ENCODE measurements at regions not wholly inside any gene's neighbourhood (a gene's known extent, or its start where the extent isn't known, plus 50 kb on each side); places are given as distances from the start of the nearest gene placed in this dataset.
"Not testable (repeated sequence)": the region's sequence is repeated elsewhere in the genome, so short reads cannot be mapped to it uniquely, and the experiment has no call there.

DNA sequence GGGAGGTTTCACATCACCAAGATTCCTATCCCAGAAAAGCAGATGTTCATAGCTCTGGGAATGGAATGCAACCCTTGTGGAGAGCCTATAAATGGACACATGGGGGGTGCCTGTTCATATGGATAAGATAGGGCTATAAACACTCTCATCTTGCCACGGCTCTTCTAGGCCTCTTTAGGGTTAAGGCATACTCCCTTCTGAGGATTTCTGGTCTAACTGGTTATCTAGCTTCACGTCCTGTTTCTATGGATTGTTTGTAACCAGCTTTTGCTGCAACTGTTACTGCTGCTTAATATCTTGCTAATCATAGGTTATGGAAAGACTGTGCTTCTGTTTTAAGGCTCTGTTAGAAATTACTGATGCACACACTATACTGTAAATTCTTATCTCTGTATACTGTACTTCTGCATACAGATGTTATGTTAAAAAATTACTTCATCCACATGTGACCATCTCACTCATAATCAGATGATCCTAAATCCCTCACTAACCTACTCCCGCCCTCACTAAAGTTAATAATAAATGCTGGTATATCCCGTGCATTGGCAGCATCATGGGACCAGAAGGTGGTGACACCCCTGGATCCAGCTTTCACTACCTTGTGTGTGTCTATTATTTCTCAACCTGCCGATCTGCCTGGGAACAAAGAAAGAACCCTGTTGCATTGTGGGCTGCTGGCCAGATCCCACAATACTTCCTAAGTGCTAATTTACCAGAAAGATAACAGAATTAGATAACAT lies 68.7 kb downstream of the PRKAB2 start:
- H3K9me3 Mint-ChIP-seq; DNase-seq; H3K4me3 Mint-ChIP-seq; H3K36me3 Mint-ChIP-seq (ENCODE audit: insufficient read depth); ATAC-seq; H3K4me1 Mint-ChIP-seq (ENCODE audit: low read depth): not testable (repeated sequence)
- peaks cover 21% of the 10 kb centered on the region for H3K27me3 Mint-ChIP-seq (ENCODE audit: low read depth)

DNA sequence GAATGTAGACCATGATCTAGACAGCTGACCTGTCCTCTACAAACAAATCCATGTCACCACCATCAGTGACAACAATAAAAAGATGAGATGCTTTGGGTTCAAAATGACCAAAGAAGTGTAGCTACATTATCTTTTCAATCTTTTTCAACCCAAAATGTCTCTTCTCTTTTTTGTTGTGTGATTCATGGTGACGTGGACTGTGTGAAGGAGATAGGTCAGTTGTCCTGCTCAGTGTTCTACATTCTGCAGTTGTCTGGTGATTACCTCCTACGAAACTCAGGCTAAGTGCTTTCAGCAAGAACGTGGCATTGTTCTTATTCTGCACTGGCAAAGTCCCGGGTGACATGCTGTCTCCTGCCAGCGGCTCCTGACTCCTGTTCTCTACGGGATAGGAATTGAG lies 73.1 kb downstream of the PRKAB2 start:
- Mint-ChIP-seq H3K4me3 (no peak overlapping the region), H3K9me3 (no peaks in the 10 kb centered on the region), H3K4me1 (ENCODE audit: low read depth) (no peaks in the 10 kb centered on the region), H3K36me3 (ENCODE audit: insufficient read depth) (no peaks in the 10 kb centered on the region), H3K27me3 (ENCODE audit: low read depth) (peaks cover 9% of the 10 kb centered on the region)
- ATAC-seq, result no peak
- no peak for DNase-seq

DNA sequence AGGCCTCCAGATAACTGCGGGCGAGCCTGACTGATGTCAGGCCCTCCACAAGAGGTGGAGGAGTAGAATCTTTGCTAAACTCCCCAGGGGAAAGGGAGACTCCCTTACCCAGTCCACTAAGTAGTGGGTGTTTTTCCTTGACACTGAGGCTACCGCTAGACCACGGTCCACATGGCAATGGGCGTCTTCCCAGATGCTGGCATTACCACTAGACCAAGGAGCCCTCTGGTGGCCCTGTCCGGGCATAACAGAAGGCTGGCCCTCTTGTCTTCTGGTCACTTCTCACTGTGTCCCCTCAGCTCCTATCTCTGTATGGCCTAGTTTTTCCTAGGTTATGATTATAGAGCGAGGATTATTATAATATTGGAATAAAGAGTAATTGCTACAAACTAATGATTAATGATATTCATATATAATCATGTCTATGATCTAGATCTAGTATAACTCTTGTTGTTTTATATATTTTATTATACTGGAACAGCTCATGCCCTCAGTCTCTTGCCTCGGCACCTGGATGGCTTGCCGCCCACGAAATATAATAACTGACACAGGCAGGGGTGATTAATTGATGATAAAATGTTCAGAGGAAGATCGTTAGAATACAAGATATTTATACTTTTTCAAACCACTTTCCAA lies 73.8 kb downstream of the PRKAB2 start:
- not testable (repeated sequence) for DNase-seq; H3K4me3 Mint-ChIP-seq; H3K9me3 Mint-ChIP-seq; H3K27me3 Mint-ChIP-seq (ENCODE audit: low read depth); ATAC-seq; H3K36me3 Mint-ChIP-seq (ENCODE audit: insufficient read depth); H3K4me1 Mint-ChIP-seq (ENCODE audit: low read depth)

DNA sequence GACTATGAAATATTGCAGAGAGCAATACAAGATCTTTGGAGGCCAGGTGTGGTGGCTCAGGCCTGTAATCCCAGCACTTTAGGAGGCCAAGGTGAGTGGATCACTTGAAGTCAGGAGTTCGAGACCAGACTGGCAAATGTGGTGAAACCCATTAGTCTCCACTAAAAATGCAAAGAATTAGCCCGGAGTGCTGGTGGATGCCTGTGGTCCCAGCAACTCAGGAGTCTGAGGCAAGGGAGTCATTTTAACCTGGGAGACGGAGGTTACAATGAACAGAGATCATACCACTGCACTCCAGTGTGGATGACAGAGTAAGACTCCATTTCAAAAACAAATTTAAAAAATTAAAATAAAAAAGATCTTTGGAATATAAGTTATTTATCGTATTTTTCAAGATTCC lies 76.6 kb downstream of the PRKAB2 start:
- Mint-ChIP-seq H3K36me3 (ENCODE audit: insufficient read depth) (no peaks in the 10 kb centered on the region), H3K4me3 (no peak overlapping the region), H3K27me3 (ENCODE audit: low read depth) (peaks cover 21% of the 10 kb centered on the region), H3K4me1 (ENCODE audit: low read depth) (no peaks in the 10 kb centered on the region), H3K9me3 (no peaks in the 10 kb centered on the region)
- DNase-seq, result no peak
- no peak for ATAC-seq

DNA sequence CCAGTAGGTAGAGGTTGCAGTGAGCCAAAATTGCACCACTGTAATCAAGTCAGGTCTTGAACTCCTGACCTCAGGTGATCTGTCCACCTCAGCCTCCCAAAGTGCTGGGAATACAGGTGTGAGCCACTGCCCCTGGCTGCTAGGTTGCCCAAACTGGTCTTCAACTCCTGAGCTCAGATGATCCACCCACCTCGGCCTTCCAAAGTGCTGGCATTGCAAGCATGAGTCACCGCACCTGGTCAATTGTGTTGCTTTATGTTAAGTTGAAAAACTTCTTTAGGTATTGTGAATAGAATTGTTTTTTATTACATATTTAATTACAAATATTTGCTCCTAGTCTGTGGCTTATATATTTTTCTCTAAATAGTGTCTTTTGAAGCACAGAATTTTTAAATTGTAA lies 80.5 kb downstream of the PRKAB2 start:
- DNase-seq (no peak), ATAC-seq (no peak)
- H3K9me3 Mint-ChIP-seq, result peaks cover 6% of the 10 kb centered on the region
- H3K27me3 Mint-ChIP-seq (ENCODE audit: low read depth), result peaks cover 20% of the 10 kb centered on the region
- H3K4me3 Mint-ChIP-seq, result no peak overlapping the region
- no peaks in the 10 kb centered on the region for H3K4me1 Mint-ChIP-seq (ENCODE audit: low read depth)
- no peaks in the 10 kb centered on the region for H3K36me3 Mint-ChIP-seq (ENCODE audit: insufficient read depth)

DNA sequence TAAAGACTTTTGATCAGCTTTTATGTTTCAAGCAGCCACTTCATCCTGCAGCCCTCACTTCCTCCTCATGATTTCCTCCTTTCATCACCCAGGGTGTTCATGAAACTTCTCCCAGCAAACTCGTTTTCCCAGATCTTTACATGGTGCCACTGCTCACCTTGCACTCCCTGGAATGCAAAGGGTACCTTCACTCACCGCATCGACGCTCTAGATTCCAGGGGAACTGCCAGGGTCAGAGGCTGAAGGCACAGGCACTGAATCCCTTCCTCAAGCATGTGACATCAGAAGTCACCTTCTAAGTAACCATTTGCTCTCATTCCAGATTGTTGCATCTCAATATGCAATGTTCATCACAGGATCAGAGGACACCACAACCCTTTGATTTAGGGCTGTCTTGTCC lies 82.8 kb downstream of the PRKAB2 start:
- Mint-ChIP-seq H3K9me3 (peaks cover 6% of the 10 kb centered on the region), H3K36me3 (ENCODE audit: insufficient read depth) (no peaks in the 10 kb centered on the region), H3K27me3 (ENCODE audit: low read depth) (peaks cover 31% of the 10 kb centered on the region), H3K4me3 (no peak overlapping the region), H3K4me1 (ENCODE audit: low read depth) (peaks cover 4% of the 10 kb centered on the region)
- no peak for ATAC-seq
- no peak for DNase-seq

DNA sequence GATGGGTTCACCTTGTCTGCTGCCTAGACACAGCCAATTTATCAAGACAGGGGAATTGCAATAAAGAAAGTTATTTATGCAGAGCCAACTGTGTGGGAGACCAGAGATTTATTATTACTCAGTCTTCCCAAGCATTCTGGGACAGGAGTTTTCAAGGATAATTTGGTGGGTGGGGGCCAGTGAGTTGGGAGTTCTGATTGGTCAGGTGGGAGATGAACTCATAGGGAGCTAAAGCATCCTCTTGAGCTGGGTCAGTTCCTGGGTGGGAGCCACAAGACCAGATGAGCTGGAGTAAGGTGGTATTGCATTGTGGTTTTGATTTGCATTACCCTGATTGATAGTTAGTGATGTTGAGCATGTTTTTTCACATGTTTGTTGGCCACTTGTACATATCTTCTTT lies 86.1 kb downstream of the PRKAB2 start:
- no peak for DNase-seq
- Mint-ChIP-seq H3K27me3 (ENCODE audit: low read depth) (peaks cover 44% of the 10 kb centered on the region), H3K4me3 (no peak overlapping the region), H3K4me1 (ENCODE audit: low read depth) (peaks cover 16% of the 10 kb centered on the region), H3K9me3 (peaks cover 11% of the 10 kb centered on the region), H3K36me3 (ENCODE audit: insufficient read depth) (peaks cover 2% of the 10 kb centered on the region)
- ATAC-seq, result no peak

DNA sequence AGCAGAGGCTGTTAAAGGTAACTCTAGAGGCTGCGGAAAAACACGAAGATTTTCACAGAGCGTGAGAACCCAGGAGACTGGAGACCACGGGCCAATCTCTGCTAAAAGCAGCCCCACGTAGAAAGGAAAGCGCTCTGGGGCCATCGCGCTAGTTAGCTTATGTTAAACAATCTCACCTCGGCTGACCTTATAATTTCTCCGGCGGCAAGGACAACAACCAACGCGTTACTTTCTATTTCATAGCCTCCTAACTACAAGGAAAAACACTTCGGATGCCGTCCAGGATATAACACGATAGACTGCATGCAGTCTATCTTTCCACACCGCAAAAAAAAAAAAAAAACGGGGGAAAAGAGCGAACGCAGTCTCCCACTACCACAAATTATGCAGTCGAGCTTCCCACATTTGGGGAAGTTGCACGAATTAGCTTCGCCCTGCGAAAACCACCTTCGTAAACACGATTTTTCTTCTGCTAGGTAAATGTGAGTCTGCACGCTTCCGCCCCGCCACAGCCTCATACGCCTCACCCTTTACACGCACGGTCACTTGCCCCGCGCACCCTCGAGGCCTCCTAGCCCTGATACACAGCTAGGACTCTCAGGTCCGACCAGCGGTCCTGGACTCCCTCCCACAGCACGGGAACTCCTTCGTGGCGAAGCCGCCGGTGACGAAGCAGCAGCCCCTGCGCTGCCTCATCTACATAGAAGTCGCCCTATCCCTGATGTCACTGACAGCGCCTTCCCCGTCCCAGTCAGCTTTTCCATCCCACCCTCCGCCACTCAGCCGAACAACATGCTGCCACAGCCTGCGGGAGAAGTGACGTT lies 87.8 kb downstream of the PRKAB2 start:
- Mint-ChIP-seq H3K4me3 (peak overlapping the region; percentile 86), H3K9me3 (peaks cover 11% of the 10 kb centered on the region), H3K27me3 (ENCODE audit: low read depth) (peaks cover 58% of the 10 kb centered on the region), H3K4me1 (ENCODE audit: low read depth) (peaks cover 30% of the 10 kb centered on the region), H3K36me3 (ENCODE audit: insufficient read depth) (peaks cover 2% of the 10 kb centered on the region)
- peak; percentile 77 for DNase-seq
- ATAC-seq, result peak; percentile 75 to 80

DNA sequence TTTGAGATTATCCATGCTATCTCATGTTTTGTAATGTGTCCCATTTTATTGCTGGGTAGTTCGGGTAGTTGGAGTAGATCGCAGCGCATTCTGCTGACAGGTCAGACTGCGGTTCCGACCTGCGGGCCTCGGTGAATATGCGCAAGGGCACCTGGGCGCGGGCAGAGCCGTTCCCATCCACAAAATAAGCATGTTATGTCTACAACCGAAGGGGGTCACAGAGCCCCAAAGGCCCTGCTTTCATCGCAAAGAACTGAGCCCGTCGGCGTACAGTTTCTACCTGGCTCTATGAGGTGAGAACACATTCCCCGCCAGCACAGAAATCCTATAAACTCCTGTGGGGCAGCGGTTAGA lies 88.4 kb downstream of the PRKAB2 start:
- Mint-ChIP-seq H3K36me3 (ENCODE audit: insufficient read depth) (peaks cover 2% of the 10 kb centered on the region), H3K4me3 (peak overlapping the region; percentile 86), H3K9me3 (peaks cover 11% of the 10 kb centered on the region), H3K27me3 (ENCODE audit: low read depth) (peaks cover 64% of the 10 kb centered on the region), H3K4me1 (ENCODE audit: low read depth) (peaks cover 36% of the 10 kb centered on the region)
- DNase-seq (no peak), ATAC-seq (no peak)

DNA sequence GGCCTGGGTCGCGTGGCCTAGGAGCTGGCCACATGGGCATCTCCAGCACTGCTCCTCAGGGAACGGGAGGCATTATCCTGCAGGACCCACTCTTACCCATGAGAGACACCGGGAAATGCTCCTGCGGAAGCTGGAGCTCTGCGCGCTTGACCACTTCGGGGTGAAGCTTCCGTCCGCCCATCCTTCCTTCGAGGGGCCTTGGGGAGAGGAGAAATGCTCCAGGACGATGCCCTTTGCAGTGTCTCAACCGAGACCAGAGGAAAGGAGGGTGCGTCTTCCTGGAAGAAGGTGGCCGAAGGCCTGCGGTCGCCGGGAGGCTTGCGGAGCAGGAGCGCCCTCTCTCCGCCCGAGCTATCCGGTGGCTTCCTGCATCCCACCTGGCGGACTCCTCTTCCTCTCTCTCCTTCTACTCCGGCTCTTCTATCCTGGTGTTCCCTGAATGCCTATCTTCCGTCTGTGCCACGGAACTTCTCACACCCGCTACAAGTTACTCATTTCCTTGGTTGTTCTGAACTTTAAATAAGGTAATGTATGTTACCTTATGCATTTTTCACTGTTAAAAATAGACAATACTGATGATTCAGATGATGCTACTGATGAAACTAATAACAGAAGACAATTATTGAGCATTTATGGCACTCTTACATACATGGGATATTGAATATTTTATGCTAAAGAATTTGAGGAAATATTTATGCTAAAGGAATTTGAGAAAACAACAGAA lies 91.4 kb downstream of the PRKAB2 start:
- Mint-ChIP-seq H3K9me3 (peaks cover 5% of the 10 kb centered on the region), H3K36me3 (ENCODE audit: insufficient read depth) (peaks cover 2% of the 10 kb centered on the region), H3K27me3 (ENCODE audit: low read depth) (peaks cover 81% of the 10 kb centered on the region), H3K4me3 (no peak overlapping the region), H3K4me1 (ENCODE audit: low read depth) (peaks cover 44% of the 10 kb centered on the region)
- no peak for ATAC-seq
- DNase-seq, result no peak

DNA sequence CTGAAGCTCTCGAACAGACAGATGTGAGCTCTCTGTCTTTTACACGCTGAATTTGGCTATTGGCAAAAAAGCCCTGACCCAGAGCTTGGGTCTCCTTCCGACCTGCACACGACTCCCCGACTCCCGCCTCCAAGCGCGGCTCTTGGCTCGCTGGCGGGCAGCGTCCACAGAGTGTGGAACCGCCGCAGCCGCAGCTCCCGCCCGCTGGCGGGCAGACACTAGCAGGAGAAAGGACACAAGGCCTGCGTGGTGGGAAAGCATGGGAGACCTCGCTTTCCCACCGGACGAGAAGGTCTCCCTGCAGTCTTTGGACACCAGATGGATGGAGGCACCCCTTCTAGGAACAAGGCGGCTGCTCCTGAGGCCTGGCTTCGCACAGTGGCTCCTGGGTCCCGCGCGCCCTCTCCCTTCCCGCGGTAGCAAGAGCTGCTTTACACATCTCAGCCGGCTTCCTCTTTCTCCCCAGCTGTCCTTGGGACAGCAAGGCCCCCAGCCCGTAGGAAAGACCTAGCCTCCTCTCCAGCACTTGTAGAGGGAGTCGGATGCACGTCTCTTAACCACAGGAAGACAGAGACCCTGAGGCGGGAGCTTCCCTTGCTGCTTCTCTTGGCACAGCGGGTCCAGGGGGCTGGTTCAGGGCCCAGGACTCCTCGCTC lies 92.1 kb downstream of the PRKAB2 start:
- Mint-ChIP-seq H3K4me3 (peak overlapping the region; percentile 69), H3K27me3 (ENCODE audit: low read depth) (peaks cover 88% of the 10 kb centered on the region), H3K4me1 (ENCODE audit: low read depth) (peaks cover 44% of the 10 kb centered on the region), H3K36me3 (ENCODE audit: insufficient read depth) (peaks cover 2% of the 10 kb centered on the region), H3K9me3 (peaks cover 5% of the 10 kb centered on the region)
- DNase-seq, result no peak
- ATAC-seq, result no peak

DNA sequence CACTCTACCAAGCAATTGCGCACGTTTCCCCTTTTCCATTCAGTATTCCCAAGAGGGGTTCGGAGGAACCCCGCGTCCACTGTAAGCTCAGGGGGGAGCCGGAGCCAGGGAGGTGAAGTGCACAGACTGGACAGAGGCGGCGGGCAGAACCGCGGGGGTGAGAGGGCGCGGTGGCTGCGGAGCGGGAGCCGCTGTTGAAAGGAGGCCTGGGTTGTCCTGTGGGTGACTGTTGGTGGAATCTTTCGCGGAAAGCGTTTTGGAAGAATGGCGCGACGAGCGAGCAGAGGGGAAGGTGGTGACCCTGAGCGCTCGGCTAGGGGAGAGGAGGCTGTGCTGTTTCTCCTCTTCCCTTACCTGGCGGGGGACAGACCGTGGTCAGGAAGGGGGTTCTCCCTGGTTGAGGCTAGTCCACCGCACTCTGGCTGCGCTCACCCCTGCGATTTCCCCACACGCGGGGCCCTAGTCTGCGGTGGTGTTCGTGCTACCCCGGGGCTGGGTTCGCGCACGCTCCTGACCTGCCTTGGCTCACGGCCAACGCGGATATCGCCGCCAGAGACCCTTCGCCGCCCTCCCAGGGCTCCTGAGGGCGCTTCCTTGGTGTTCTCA lies 92.8 kb downstream of the PRKAB2 start:
- Mint-ChIP-seq H3K27me3 (ENCODE audit: low read depth) (peaks cover 90% of the 10 kb centered on the region), H3K9me3 (peaks cover 5% of the 10 kb centered on the region), H3K4me3 (peak overlapping the region; percentile 69), H3K36me3 (ENCODE audit: insufficient read depth) (peaks cover 2% of the 10 kb centered on the region), H3K4me1 (ENCODE audit: low read depth) (peaks cover 40% of the 10 kb centered on the region)
- DNase-seq (no peak), ATAC-seq (no peak)

DNA sequence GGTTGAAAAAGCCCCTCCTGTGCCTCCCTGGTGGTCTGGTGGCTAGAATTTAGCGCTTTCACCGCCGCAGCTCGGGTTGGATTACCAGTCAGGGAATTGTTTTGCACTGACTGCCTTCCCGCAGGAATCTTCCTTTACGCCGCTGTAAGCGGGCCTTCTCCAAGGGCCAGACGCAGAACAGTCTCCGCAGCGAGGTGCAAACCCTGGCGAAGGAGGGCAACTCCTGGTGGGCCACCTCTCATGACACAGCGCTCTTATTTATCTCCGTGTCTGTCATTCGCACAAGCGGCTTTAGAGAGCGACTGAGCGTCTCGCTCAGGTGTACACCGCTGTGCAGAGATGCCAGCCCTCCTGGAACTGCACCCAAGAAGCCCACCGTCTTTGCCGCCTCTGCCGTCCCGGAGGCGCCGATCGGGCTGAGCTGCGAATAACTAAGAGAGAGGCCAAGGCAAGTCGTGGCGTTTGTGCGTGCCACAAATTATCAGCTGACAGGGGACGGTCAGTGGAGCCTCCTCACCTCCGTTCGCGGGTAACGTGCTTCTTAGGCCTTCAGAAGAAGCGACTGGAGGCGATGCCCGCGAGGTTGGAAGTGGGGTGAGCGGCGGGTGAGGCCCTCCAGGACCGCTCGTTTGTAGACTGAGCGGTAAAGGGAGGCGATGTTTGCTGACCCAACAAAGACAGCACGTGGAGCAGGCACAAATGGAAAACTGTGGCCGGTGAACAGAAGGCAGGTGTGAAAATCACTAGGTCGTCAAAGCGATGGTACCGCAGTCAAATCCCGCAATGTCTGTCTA lies 93.5 kb downstream of the PRKAB2 start:
- Mint-ChIP-seq H3K36me3 (ENCODE audit: insufficient read depth) (peaks cover 2% of the 10 kb centered on the region), H3K9me3 (peaks cover 5% of the 10 kb centered on the region), H3K27me3 (ENCODE audit: low read depth) (peaks cover 92% of the 10 kb centered on the region), H3K4me3 (peak overlapping the region; percentile 11), H3K4me1 (ENCODE audit: low read depth) (peaks cover 35% of the 10 kb centered on the region)
- ATAC-seq, result no peak
- no peak for DNase-seq
